ENCODE measurements at regions not wholly inside any gene's neighbourhood (a gene's known extent, or its start where the extent isn't known, plus 50 kb on each side); places are given as distances from the start of the nearest gene placed in this dataset.

GRCh38 chr1:213714645-213715044, 273.1 kb upstream of the PROX1 start:
- Mint-ChIP-seq H3K4me3 (ENCODE audit: unreplicated experiment) (no peak overlapping the region), H3K4me1 (ENCODE audit: unreplicated experiment) (no peaks in the 10 kb centered on the region), H3K27me3 (ENCODE audit: unreplicated experiment) (no peaks in the 10 kb centered on the region), H3K27ac (ENCODE audit: unreplicated experiment) (no peak overlapping the region), H3K9me3 (ENCODE audit: unreplicated experiment) (peaks cover 23% of the 10 kb centered on the region), H3K36me3 (ENCODE audit: unreplicated experiment) (no peaks in the 10 kb centered on the region)
- no peak for DNase-seq (ENCODE audit: extremely low spot score, unreplicated experiment)
- TF ChIP-seq CTCF (IDR thresholded peaks at IDR 0.05), result no peak

- DNase-seq (ENCODE audit: extremely low spot score, unreplicated experiment), result no peak
- TF ChIP-seq CTCF (IDR thresholded peaks at IDR 0.05), result no peak
- Mint-ChIP-seq H3K27me3 (ENCODE audit: unreplicated experiment) (no peaks in the 10 kb centered on the region), H3K27ac (ENCODE audit: unreplicated experiment) (no peak overlapping the region), H3K4me1 (ENCODE audit: unreplicated experiment) (no peaks in the 10 kb centered on the region), H3K4me3 (ENCODE audit: unreplicated experiment) (no peak overlapping the region), H3K9me3 (ENCODE audit: unreplicated experiment) (peaks cover 22% of the 10 kb centered on the region), H3K36me3 (ENCODE audit: unreplicated experiment) (no peaks in the 10 kb centered on the region)
These were observed 272.6 kb upstream of the PROX1 start for GRCh38 chr1:213715182-213715581.

GRCh38 chr1:213719462-213719861, 268.3 kb upstream of the PROX1 start:
- Mint-ChIP-seq H3K4me3 (ENCODE audit: unreplicated experiment) (no peak overlapping the region), H3K27me3 (ENCODE audit: unreplicated experiment) (no peaks in the 10 kb centered on the region), H3K4me1 (ENCODE audit: unreplicated experiment) (no peaks in the 10 kb centered on the region), H3K9me3 (ENCODE audit: unreplicated experiment) (no peaks in the 10 kb centered on the region), H3K36me3 (ENCODE audit: unreplicated experiment) (no peaks in the 10 kb centered on the region), H3K27ac (ENCODE audit: unreplicated experiment) (no peak overlapping the region)
- no peak for TF ChIP-seq CTCF (IDR thresholded peaks at IDR 0.05)
- no peak for DNase-seq (ENCODE audit: extremely low spot score, unreplicated experiment)

GRCh38 chr1:213720032-213720431, 267.7 kb upstream of the PROX1 start:
- Mint-ChIP-seq H3K4me3 (ENCODE audit: unreplicated experiment) (no peak overlapping the region), H3K4me1 (ENCODE audit: unreplicated experiment) (no peaks in the 10 kb centered on the region), H3K27ac (ENCODE audit: unreplicated experiment) (no peak overlapping the region), H3K27me3 (ENCODE audit: unreplicated experiment) (no peaks in the 10 kb centered on the region), H3K9me3 (ENCODE audit: unreplicated experiment) (no peaks in the 10 kb centered on the region), H3K36me3 (ENCODE audit: unreplicated experiment) (no peaks in the 10 kb centered on the region)
- TF ChIP-seq CTCF (IDR thresholded peaks at IDR 0.05), result no peak
- DNase-seq (ENCODE audit: extremely low spot score, unreplicated experiment), result no peak

GRCh38 chr1:213723187-213723586, 264.6 kb upstream of the PROX1 start:
- Mint-ChIP-seq H3K4me1 (ENCODE audit: unreplicated experiment) (peaks cover 3% of the 10 kb centered on the region), H3K9me3 (ENCODE audit: unreplicated experiment) (no peaks in the 10 kb centered on the region), H3K27ac (ENCODE audit: unreplicated experiment) (no peak overlapping the region), H3K36me3 (ENCODE audit: unreplicated experiment) (no peaks in the 10 kb centered on the region), H3K27me3 (ENCODE audit: unreplicated experiment) (no peaks in the 10 kb centered on the region), H3K4me3 (ENCODE audit: unreplicated experiment) (no peak overlapping the region)
- TF ChIP-seq CTCF (IDR thresholded peaks at IDR 0.05), result no peak
- DNase-seq (ENCODE audit: extremely low spot score, unreplicated experiment), result no peak

All from osteocyte (in vitro differentiated cells).